A673 (cell line): ENCODE measurements at regions not wholly inside any gene's neighbourhood (a gene's known extent, or its start where the extent isn't known, plus 50 kb on each side); places are given as distances from the start of the nearest gene placed in this dataset.

ENCODE experiments used
- BruUV-seq: library from RNA; stranded (reverse); fragments of 400-500 nt; replicated peaks from 2 replicates; lab custom pipeline; 2021; lab: Mats Ljungman, UMichigan
- CTCF ChIA-PET: fragments of 300-600 bp; sonication (Branson Sonifier 250); formaldehyde crosslinking; loops from one replicate; lab custom pipeline; 2022; ENCODE audit warnings: antibody characterized with exemption; lab: Charles Lee
- POLR2A ChIA-PET: fragments of 300-600 bp; sonication (Branson Sonifier 250); formaldehyde crosslinking; loops from one replicate; lab custom pipeline; 2022; ENCODE audit warnings: antibody characterized with exemption; ENCODE audit not compliant: low non-redundant PET; lab: Charles Lee
- DNase-seq: peaks from one replicate; pipeline ENCODE4 v3.0.0-alpha.2; 2015; ENCODE audit warnings: low spot score
- H3K27ac ChIP-seq: fragments of 200-600 bp; sonication (generic); 2 replicates; pipeline ENCODE4 v1.5.1; 2016; ENCODE audit warnings: mixed run types, low read depth, mild to moderate bottlenecking, mixed read lengths, antibody characterized with exemption, low read length; ENCODE audit not compliant: poor library complexity, severe bottlenecking
- H3K27me3 ChIP-seq: fragments of 200-600 bp; sonication (generic); replicated peaks from 2 replicates; pipeline ENCODE4 v1.6.1; 2017; ENCODE audit warnings: mixed run types, low read depth, mild to moderate bottlenecking, mixed read lengths, antibody characterized with exemption, low read length; ENCODE audit not compliant: insufficient read depth, poor library complexity
- H3K36me3 ChIP-seq: fragments of 200-600 bp; sonication (generic); 2 replicates; pipeline ENCODE4 v1.6.1; 2016; ENCODE audit warnings: mixed run types, mild to moderate bottlenecking, mixed read lengths, antibody characterized with exemption, low read length; ENCODE audit not compliant: insufficient read depth, poor library complexity, severe bottlenecking
- H3K4me1 ChIP-seq: fragments of 200-600 bp; sonication (generic); 2 replicates; pipeline ENCODE4 v1.6.1; 2017; ENCODE audit warnings: mixed run types, mild to moderate bottlenecking, mixed read lengths, antibody characterized with exemption, low read length; ENCODE audit not compliant: insufficient read depth, poor library complexity, severe bottlenecking
- H3K4me3 ChIP-seq: fragments of 200-600 bp; sonication (generic); 2 replicates; pipeline ENCODE4 v1.5.1; 2016; ENCODE audit warnings: low read depth, mixed run types, mild to moderate bottlenecking, mixed read lengths, low read length; ENCODE audit not compliant: poor library complexity, severe bottlenecking
- H3K9me3 ChIP-seq: fragments of 200-600 bp; sonication (generic); 2 replicates; pipeline ENCODE4 v1.6.1; 2016; ENCODE audit warnings: mixed run types, low read depth, mild to moderate bottlenecking, mixed read lengths, antibody characterized with exemption, low read length; ENCODE audit not compliant: poor library complexity, severe bottlenecking
- EZH2 ChIP-seq: fragments of 200-600 bp; sonication (generic); IDR thresholded peaks from 2 replicates; pipeline ENCODE4 v1.6.1; 2017; ENCODE audit warnings: borderline replicate concordance, low read depth, mild to moderate bottlenecking, mixed read lengths, antibody characterized with exemption, low read length; ENCODE audit not compliant: poor library complexity, severe bottlenecking
- intact Hi-C: fragments of 100-400 bp; cut with micrococcal nuclease; formaldehyde crosslinking; loops from one replicate; pipeline ENCODE4 v1.10.0; 2022; ENCODE audit not compliant: unreplicated experiment
- TF ChIP-seq, protein P1 (sequence below): fragments of 300-800, 200-600 bp; sonication (generic); conservative IDR thresholded peaks from 2 replicates; pipeline ENCODE4 v1.5.1; 2017; ENCODE audit warnings: low read depth, mild to moderate bottlenecking, antibody characterized with exemption, low read length, moderate library complexity, mixed read lengths

GRCh38 chr17:63262751-63263476 is 183.2 kb downstream of the CYB561 start:
- no peak overlapping the region for H3K27ac ChIP-seq
- intact Hi-C loops, result no loop called here
- no peaks in the 10 kb centered on the region for H3K36me3 ChIP-seq
- BruUV-seq, result no TSS peak
- H3K27me3 ChIP-seq, result no peaks in the 10 kb centered on the region
- H3K4me1 ChIP-seq, result no peaks in the 10 kb centered on the region
- DNase-seq, result no peak
- CTCF ChIA-PET, result no interaction called here
- POLR2A ChIA-PET, result no interaction called here
- no peak overlapping the region for H3K4me3 ChIP-seq
- no peak for TF ChIP-seq EZH2
- TF ChIP-seq, protein P1, sequence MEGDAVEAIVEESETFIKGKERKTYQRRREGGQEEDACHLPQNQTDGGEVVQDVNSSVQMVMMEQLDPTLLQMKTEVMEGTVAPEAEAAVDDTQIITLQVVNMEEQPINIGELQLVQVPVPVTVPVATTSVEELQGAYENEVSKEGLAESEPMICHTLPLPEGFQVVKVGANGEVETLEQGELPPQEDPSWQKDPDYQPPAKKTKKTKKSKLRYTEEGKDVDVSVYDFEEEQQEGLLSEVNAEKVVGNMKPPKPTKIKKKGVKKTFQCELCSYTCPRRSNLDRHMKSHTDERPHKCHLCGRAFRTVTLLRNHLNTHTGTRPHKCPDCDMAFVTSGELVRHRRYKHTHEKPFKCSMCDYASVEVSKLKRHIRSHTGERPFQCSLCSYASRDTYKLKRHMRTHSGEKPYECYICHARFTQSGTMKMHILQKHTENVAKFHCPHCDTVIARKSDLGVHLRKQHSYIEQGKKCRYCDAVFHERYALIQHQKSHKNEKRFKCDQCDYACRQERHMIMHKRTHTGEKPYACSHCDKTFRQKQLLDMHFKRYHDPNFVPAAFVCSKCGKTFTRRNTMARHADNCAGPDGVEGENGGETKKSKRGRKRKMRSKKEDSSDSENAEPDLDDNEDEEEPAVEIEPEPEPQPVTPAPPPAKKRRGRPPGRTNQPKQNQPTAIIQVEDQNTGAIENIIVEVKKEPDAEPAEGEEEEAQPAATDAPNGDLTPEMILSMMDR, result no peak
- H3K9me3 ChIP-seq, result no peaks in the 10 kb centered on the region

- BruUV-seq, result no TSS peak
- Histone ChIP-seq H3K4me1 (no peaks in the 10 kb centered on the region), H3K4me3 (no peak overlapping the region), H3K27me3 (no peaks in the 10 kb centered on the region), H3K36me3 (no peaks in the 10 kb centered on the region), H3K9me3 (no peaks in the 10 kb centered on the region), H3K27ac (no peak overlapping the region)
- no peak for DNase-seq
- CTCF ChIA-PET, result no interaction called here
- POLR2A ChIA-PET, result no interaction called here
- TF ChIP-seq EZH2, result no peak
- TF ChIP-seq, protein P1, result no peak
- intact Hi-C loops, result no loop called here
These were observed 180.6 kb downstream of the CYB561 start for GRCh38 chr17:63265526-63265925.

DNA sequence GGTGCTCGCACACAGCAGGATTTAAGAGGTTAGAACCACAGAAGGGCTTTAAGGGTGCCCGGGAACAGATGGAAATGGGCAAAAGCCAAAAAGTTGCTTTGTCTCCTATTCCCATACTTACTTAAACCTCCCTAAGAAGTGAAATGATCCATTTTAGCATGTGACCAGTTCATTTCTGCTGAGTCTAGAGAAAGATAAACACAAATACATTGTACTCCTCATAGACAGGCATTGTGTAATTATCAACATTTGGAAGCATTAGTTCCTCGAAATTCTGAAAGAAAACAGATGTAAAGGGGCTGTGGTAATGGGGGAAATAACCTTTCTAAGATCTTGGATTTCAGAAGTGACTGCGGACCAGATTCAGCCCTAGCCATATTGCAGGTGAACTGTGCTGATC is 178.3 kb downstream of the CYB561 start:
- no peak for DNase-seq
- Histone ChIP-seq H3K4me1 (no peaks in the 10 kb centered on the region), H3K27me3 (no peaks in the 10 kb centered on the region), H3K9me3 (no peaks in the 10 kb centered on the region), H3K27ac (no peak overlapping the region), H3K36me3 (no peaks in the 10 kb centered on the region), H3K4me3 (no peak overlapping the region)
- TF ChIP-seq, protein P1, result no peak
- no peak for TF ChIP-seq EZH2
- intact Hi-C loops, result no loop called here
- ChIA-PET POLR2A (no interaction called here), CTCF (no interaction called here)
- BruUV-seq, result no TSS peak
